ENCODE measurements at regions not wholly inside any gene's neighbourhood (a gene's known extent, or its start where the extent isn't known, plus 50 kb on each side); places are given as distances from the start of the nearest gene placed in this dataset.
"Not testable (repeated sequence)": the region's sequence is repeated elsewhere in the genome, so short reads cannot be mapped to it uniquely, and the experiment has no call there.

- ATAC-seq, result no peak
- no peaks in the 10 kb centered on the region for H3K27me3 ChIP-seq
- WGBS, 2 donors (ENCODE audit: low coverage in 1 of 2), result 92 to 93% methylated on average over 2 of the region's 2 CpGs
- no peak overlapping the region for H3K4me3 ChIP-seq
- peaks cover 0 to 19% (median 0%) of the 10 kb centered on the region in 3 donors for H3K4me1 ChIP-seq
- H3K27ac ChIP-seq, result no peak overlapping the region
- TF ChIP-seq CTCF (IDR thresholded peaks at IDR 0.05), result no peak
- TF ChIP-seq POLR2A (IDR thresholded peaks at IDR 0.05), result no peak
- TF ChIP-seq EP300 (IDR thresholded peaks at IDR 0.05), result no peak
- no peak for TF ChIP-seq POLR2AphosphoS5 (IDR thresholded peaks at IDR 0.05)
- H3K9me3 ChIP-seq, result no peaks in the 10 kb centered on the region
- H3K36me3 ChIP-seq, result no peaks in the 10 kb centered on the region
Measured at GRCh38 chr4:112708772-112709171, 71.8 kb downstream of the LARP7 start.

- TF ChIP-seq EP300 (IDR thresholded peaks at IDR 0.05) (no peak), POLR2A (IDR thresholded peaks at IDR 0.05) (no peak), POLR2AphosphoS5 (IDR thresholded peaks at IDR 0.05) (no peak), CTCF (IDR thresholded peaks at IDR 0.05) (no peak)
- Histone ChIP-seq H3K4me1 (no peaks in the 10 kb centered on the region), H3K27ac (no peak overlapping the region), H3K27me3 (no peaks in the 10 kb centered on the region), H3K36me3 (no peaks in the 10 kb centered on the region), H3K9me3 (no peaks in the 10 kb centered on the region), H3K4me3 (no peak overlapping the region)
- ATAC-seq, result no peak
- WGBS, 2 donors (ENCODE audit: low coverage in 1 of 2), result 70 to 91% methylated on average over 8 to 10 of the region's 11 CpGs
Measured at GRCh38 chr4:112714922-112715901, 78.3 kb downstream of the LARP7 start.

GRCh38 chr4:112717856-112718255, 80.9 kb downstream of the LARP7 start:
- Histone ChIP-seq H3K27me3 (no peaks in the 10 kb centered on the region), H3K4me1 (no peaks in the 10 kb centered on the region), H3K27ac (no peak overlapping the region), H3K9me3 (no peaks in the 10 kb centered on the region), H3K36me3 (no peaks in the 10 kb centered on the region), H3K4me3 (no peak overlapping the region)
- no peak for ATAC-seq
- TF ChIP-seq CTCF (IDR thresholded peaks at IDR 0.05) (no peak), POLR2AphosphoS5 (IDR thresholded peaks at IDR 0.05) (no peak), POLR2A (IDR thresholded peaks at IDR 0.05) (no peak), EP300 (IDR thresholded peaks at IDR 0.05) (no peak)
- 85% methylated on average over 1 of the region's 1 CpG; no CpG with 5 or more reads in 1 of the 2 donors for WGBS, 2 donors (ENCODE audit: low coverage in 1 of 2)

GRCh38 chr4:112721627-112722026, 84.7 kb downstream of the LARP7 start:
- no peak for TF ChIP-seq POLR2AphosphoS5 (IDR thresholded peaks at IDR 0.05)
- TF ChIP-seq POLR2A (IDR thresholded peaks at IDR 0.05), result no peak
- no peak for TF ChIP-seq CTCF (IDR thresholded peaks at IDR 0.05)
- no peak for TF ChIP-seq EP300 (IDR thresholded peaks at IDR 0.05)
- Histone ChIP-seq H3K4me3 (no peak overlapping the region), H3K36me3 (no peaks in the 10 kb centered on the region), H3K27ac (no peak overlapping the region), H3K9me3 (no peaks in the 10 kb centered on the region), H3K27me3 (no peaks in the 10 kb centered on the region), H3K4me1 (no peaks in the 10 kb centered on the region)
- ATAC-seq, result no peak

GRCh38 chr4:112726041-112726440, 89.1 kb downstream of the LARP7 start:
- no peak for TF ChIP-seq POLR2AphosphoS5 (IDR thresholded peaks at IDR 0.05)
- no peak for TF ChIP-seq CTCF (IDR thresholded peaks at IDR 0.05)
- TF ChIP-seq POLR2A (IDR thresholded peaks at IDR 0.05), result no peak
- TF ChIP-seq EP300 (IDR thresholded peaks at IDR 0.05), result no peak
- no peaks in the 10 kb centered on the region for H3K4me1 ChIP-seq
- WGBS, 2 donors (ENCODE audit: low coverage in 1 of 2), result 82 to 100% methylated on average over 1 of the region's 1 CpG

GRCh38 chr4:112727728-112728127, 90.8 kb downstream of the LARP7 start:
- H3K4me1 ChIP-seq, H3K4me3 ChIP-seq, ATAC-seq, H3K36me3 ChIP-seq, H3K9me3 ChIP-seq, H3K27ac ChIP-seq, H3K27me3 ChIP-seq: not testable (repeated sequence)
- 88% methylated on average over 12 of the region's 16 CpGs; no CpG with 5 or more reads in 1 of the 2 donors for WGBS, 2 donors (ENCODE audit: low coverage in 1 of 2)

More at GRCh38 chr4:112726041-112726440, 89.1 kb downstream of the LARP7 start:
- no peaks in the 10 kb centered on the region for H3K27me3 ChIP-seq
- H3K4me3 ChIP-seq, result no peak overlapping the region
- no peaks in the 10 kb centered on the region for H3K36me3 ChIP-seq
- H3K9me3 ChIP-seq, result no peaks in the 10 kb centered on the region
- H3K27ac ChIP-seq, result no peak overlapping the region
- no peak for ATAC-seq

All from gastroesophageal sphincter (tissue), 4 donors.